ENCODE measurements at regions not wholly inside any gene's neighbourhood (a gene's known extent, or its start where the extent isn't known, plus 50 kb on each side); places are given as distances from the start of the nearest gene placed in this dataset.

GRCh38 chr1:195495720-195496635 is 1112.3 kb downstream of the KCNT2 start:
- no peak for DNase-seq

DNA sequence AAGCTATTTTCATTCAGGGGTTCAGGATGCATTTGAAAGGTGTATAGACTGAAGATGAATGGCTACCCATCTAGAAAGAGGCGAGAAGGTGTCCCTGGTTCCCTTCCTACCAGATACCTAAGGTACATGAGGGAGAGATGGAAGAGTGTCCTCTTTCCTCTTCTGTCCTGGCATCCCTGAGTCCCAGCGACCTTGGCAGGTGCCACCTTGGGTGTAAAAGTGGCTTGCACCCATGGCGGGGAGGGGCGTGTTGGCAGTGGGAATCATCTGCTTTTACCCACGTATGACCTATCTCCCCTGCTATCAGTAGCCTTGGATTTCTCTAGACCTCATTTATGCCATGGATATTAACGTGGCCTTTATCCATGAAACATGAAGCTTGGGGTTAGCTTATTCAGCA is 1126.1 kb downstream of the KCNT2 start:
- no peak for DNase-seq

- no peak for DNase-seq
These were observed 1126.9 kb downstream of the KCNT2 start for GRCh38 chr1:195481293-195481692.

- no peak for DNase-seq
These were observed 1132.7 kb downstream of the KCNT2 start for GRCh38 chr1:195475568-195475967.

- DNase-seq: no peak
These were observed 1135.9 kb downstream of the KCNT2 start for GRCh38 chr1:195472291-195472690.

DNA sequence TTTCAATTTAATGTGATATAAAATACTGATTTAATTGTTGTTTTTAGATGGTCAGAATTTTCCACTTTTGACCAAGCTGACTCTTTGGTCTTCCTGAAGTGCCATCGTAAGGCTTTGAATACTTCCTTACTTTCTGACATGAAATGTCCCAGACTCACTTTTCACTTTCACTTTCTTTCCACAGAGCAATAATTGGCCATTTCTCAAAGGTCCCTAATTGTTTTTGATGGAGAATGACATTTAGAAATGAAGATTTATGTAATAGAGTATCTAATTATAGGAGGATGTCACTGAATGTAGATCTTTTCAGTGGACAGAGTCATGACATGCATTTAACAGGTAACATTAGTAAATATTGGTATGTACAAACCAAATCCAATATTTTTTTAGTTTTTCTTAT is 1141.6 kb downstream of the KCNT2 start:
- no peak for DNase-seq

GRCh38 chr1:195462646-195463045 is 1145.6 kb downstream of the KCNT2 start:
- no peak for DNase-seq

- no peak for DNase-seq
These were observed 1146.1 kb downstream of the KCNT2 start for GRCh38 chr1:195462152-195462551.

GRCh38 chr1:195458365-195458764 is 1149.9 kb downstream of the KCNT2 start:
- no peak for DNase-seq

DNA sequence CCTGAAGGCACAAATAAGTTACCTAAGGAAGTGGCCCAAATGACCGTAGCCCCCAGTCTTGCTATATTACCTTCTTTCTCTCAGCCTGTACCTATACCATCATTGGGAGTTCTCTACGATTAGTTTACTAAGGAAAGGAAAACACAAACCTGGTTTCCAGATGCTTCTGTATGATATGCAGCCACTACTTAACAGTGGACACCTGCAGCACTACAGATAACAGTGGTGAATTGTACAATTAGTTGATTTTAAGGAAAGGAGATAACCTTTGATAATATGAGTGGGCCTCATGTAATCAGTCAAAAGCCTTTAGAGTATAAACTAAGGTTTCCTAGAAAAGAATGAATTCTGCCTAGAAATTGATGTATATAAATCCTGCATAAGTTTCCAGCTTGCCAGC is 1157.4 kb downstream of the KCNT2 start:
- DNase-seq: no peak

DNA sequence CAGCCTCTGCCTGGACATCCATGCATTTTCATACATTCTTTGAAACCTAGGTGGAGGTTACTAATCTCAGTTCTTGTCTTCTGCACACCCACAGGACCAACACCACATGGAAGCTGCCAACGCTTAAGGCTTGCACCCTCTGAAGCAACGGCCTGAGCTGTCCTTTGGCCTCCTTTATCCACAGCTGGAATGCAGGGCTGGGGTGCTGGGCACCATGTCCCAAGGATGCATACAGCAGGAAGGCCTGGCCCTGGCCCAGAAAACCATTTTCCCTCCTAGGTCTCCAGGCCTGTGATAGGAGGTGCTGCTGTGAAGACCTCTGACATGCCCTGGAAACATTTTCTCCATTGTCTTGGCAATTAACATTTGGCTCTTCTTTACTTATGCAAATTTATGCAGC is 1168.6 kb downstream of the KCNT2 start:
- no peak for DNase-seq

GRCh38 chr1:195434566-195435203 is 1173.6 kb downstream of the KCNT2 start:
- no peak for DNase-seq

DNA sequence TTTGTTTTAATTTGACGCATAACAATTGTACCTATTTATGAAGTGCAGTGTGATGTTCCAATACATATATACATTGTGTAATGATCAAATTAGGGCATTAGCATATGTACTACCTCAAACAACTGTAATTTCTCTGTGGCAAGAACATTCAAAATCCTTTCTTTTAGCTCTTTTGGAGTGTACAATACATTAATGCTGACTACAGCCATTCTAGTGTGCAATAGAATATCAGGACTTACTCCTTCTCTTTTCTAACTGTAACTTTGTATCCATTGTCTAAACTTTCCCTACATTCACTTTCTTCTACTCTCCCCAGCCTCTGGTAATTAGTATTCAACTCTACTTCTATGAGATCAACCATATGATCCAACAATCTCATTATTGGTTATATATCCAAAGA is 1177.4 kb downstream of the KCNT2 start:
- no peak for DNase-seq

DNA sequence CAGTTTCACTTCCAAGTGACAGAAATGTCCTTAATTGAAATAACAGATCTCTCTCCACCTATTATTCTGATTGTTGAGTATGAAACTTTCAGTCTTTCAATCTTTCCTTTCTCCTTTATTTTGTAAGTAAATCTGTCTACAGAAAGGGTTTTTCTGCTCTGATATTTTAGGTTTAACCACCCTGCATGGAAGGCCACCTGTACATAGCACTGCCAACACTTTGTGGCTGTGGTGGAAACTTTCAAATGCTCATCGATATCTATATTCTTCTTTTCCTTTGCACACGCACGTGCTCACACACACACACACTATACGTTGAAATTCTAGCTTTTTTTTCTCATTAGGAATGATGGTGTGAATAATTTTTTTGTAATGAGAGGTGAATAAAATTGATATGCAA is 1179.3 kb downstream of the KCNT2 start:
- no peak for DNase-seq

GRCh38 chr1:195415584-195415983 is 1192.7 kb downstream of the KCNT2 start:
- DNase-seq: no peak

- DNase-seq: no peak
These were observed 1213.7 kb downstream of the KCNT2 start for GRCh38 chr1:195394567-195394966.

DNA sequence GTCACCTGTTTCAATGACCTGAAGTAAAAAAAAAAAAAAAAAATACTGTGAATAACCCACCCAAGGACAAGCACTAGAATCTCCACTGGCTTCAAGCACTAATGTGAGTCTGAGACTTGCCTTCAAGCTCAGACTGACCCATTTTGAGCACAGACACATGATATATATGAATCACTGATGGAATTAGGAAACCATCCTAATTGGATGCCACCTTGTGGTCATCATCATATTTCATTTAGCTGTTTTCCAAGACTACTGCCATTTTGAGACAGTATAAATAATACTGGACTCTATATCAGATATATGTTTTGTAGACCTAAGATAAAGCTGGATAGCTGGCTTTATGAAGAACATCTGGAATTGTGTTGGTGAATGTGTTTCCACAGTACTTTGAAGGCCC is 1232.0 kb downstream of the KCNT2 start:
- no peak for DNase-seq

DNA sequence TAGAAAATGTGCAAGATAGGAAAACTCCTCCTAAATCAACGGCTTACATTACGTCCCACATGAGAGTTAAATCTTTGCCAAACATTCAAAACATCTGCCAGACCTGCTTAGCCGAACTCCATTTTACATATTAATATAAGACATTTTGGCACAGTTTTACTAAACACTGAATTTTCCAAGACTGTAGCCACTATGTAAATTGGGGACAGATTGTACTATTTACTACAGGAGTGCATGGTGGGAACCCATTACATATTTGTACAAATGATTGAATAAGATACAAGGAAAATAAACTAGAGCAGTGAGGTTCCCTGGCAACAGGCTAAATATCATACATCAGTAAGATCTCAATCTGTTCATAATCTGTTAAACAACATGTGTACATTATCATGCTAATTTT is 1234.4 kb downstream of the KCNT2 start:
- no peak for DNase-seq

- no peak for DNase-seq
These were observed 1263.1 kb downstream of the KCNT2 start for GRCh38 chr1:195345149-195345548.

GRCh38 chr1:195337646-195338045 is 1270.6 kb downstream of the KCNT2 start:
- DNase-seq: no peak

GRCh38 chr1:195336812-195337211 is 1271.4 kb downstream of the KCNT2 start:
- no peak for DNase-seq

DNA sequence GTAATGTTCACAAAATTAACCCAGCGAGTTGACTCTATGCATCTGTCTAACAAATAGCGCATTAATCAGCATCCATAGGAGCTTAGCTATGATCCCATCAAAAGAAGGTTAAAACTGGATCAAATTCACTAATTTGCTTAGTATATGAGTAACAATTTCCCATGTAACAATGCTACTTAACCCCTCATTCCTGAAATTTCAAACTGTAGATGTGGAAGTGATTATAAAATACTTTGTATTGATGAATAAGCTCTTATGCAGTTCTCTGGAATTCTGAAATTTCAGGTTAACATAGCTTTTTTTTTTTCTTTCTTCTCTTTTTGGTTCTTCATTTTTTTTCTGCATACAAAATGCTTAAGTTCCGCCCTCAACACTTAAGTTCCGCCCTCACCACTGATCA is 1272.7 kb downstream of the KCNT2 start:
- no peak for DNase-seq

GRCh38 chr1:195332102-195332501 is 1276.1 kb downstream of the KCNT2 start:
- DNase-seq: no peak

DNA sequence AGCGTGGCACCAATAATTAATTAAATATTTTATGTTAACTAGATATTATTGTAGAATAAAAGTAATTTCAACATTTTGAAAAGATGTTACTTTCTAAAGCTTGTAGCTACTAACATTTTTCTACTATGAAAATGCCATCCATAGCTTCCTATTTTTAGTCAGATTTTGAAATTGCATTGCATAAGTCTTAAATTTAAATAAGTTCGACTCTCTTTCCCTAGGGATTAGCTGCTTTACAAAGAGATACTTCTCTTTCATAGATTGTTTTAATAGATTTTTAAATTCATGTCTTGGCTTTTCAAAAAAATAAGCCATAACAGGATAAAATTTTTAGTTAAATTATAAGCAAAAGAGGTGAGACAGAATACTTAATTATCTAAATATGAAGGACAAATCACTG is 1279.6 kb downstream of the KCNT2 start:
- no peak for DNase-seq

GRCh38 chr1:195328102-195328501 is 1280.1 kb downstream of the KCNT2 start:
- DNase-seq: no peak
